WTC11 (cell line): ENCODE measurements at regions not wholly inside any gene's neighbourhood (a gene's known extent, or its start where the extent isn't known, plus 50 kb on each side); places are given as distances from the start of the nearest gene placed in this dataset.

Experiments
- CREM ChIP-seq: sonication (generic); formaldehyde crosslinking; IDR thresholded peaks from 2 replicates; pipeline ENCODE4 v1.8.1; 2022; ENCODE audit warnings: mild to moderate bottlenecking, missing genetic modification reagents, moderate library complexity
- ETV6 ChIP-seq: sonication (generic); formaldehyde crosslinking; IDR thresholded peaks from 2 replicates; pipeline ENCODE4 v1.8.1; 2022; ENCODE audit warnings: mild to moderate bottlenecking, missing genetic modification reagents
- FOXJ3 ChIP-seq: sonication (generic); formaldehyde crosslinking; IDR thresholded peaks from 2 replicates; pipeline ENCODE4 v1.9.0; 2021; ENCODE audit warnings: missing genetic modification reagents, mild to moderate bottlenecking, borderline replicate concordance
- JUN ChIP-seq: sonication (generic); formaldehyde crosslinking; IDR thresholded peaks from 2 replicates; pipeline ENCODE4 v1.8.0; 2023; ENCODE audit warnings: mild to moderate bottlenecking, missing genetic modification reagents
- NFYB ChIP-seq: sonication (generic); formaldehyde crosslinking; conservative IDR thresholded peaks from 2 replicates; pipeline ENCODE4 v1.8.0; 2022; ENCODE audit warnings: low read depth, missing genetic modification reagents
- NR3C1 ChIP-seq: sonication (generic); formaldehyde crosslinking; conservative IDR thresholded peaks from 2 replicates; pipeline ENCODE4 v1.8.1; 2023; ENCODE audit warnings: low read depth, mild to moderate bottlenecking, missing genetic modification reagents
- SP1 ChIP-seq: sonication (generic); formaldehyde crosslinking; conservative IDR thresholded peaks from 2 replicates; pipeline ENCODE4 v1.8.1; 2022; ENCODE audit warnings: missing genetic modification reagents
- ZNF121 ChIP-seq: sonication (generic); formaldehyde crosslinking; IDR thresholded peaks from 2 replicates; pipeline ENCODE4 v1.8.0; 2023; ENCODE audit warnings: missing genetic modification reagents
- ZNF138 ChIP-seq: sonication (generic); formaldehyde crosslinking; conservative IDR thresholded peaks from 2 replicates; pipeline ENCODE4 v1.8.1; 2022; ENCODE audit warnings: mild to moderate bottlenecking, moderate library complexity, missing genetic modification reagents
- ZNF416 ChIP-seq: fragments of 250-450 bp; sonication (Bioruptor Pico); IDR thresholded peaks from 2 replicates; pipeline ENCODE4 v1.9.0; 2021; ENCODE audit warnings: mild to moderate bottlenecking, inconsistent platforms
- TF ChIP-seq, protein P1 (sequence below): fragments of 200-600 bp; IDR thresholded peaks from 2 replicates; pipeline ENCODE4 v1.8.0; 2022; ENCODE audit warnings: antibody characterized with exemption
- TF ChIP-seq, protein P2 (sequence below): sonication (generic); formaldehyde crosslinking; IDR thresholded peaks from 2 replicates; pipeline ENCODE4 v1.8.1; 2023; ENCODE audit warnings: mild to moderate bottlenecking, missing genetic modification reagents, borderline replicate concordance
- TF ChIP-seq, protein P3 (sequence below): sonication (generic); formaldehyde crosslinking; IDR thresholded peaks from 2 replicates; pipeline ENCODE4 v1.8.1; 2022; ENCODE audit warnings: low read depth, missing genetic modification reagents, borderline replicate concordance
- TF ChIP-seq, protein P4 (sequence below): sonication (generic); formaldehyde crosslinking; IDR thresholded peaks from 2 replicates; pipeline ENCODE4 v1.8.0; 2022; ENCODE audit warnings: mild to moderate bottlenecking, missing genetic modification reagents

DNA sequence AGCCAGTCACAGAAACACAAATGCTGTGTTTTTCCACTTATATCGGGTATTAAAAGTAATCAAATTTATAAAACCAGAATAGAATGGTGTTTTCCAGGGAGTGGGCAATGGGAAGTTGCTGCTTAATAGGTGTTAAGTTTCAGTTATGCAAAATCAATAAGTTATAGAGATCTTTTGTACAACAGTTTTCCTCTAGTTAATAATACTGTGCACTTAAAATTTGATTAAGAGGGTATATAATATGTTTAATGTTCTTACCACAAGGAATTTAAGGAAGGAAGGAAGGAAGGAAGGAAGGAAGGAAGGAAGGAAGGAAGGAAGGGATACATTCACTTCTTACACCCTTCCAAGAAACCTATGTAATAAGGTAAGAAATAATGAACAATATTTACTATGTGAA, 867.7 kb upstream of the CDH6 start:
- TF ChIP-seq FOXJ3 (CRISPR knock-in tag) (no peak), NR3C1 (CRISPR knock-in tag) (no peak), NFYB (no peak), ZNF416 (CRISPR knock-in tag) (no peak), ZNF121 (CRISPR knock-in tag) (no peak), SP1 (no peak), CREM (CRISPR knock-in tag) (no peak), ETV6 (no peak), JUN (CRISPR knock-in tag) (no peak), ZNF138 (no peak)
- TF ChIP-seq, protein P1, sequence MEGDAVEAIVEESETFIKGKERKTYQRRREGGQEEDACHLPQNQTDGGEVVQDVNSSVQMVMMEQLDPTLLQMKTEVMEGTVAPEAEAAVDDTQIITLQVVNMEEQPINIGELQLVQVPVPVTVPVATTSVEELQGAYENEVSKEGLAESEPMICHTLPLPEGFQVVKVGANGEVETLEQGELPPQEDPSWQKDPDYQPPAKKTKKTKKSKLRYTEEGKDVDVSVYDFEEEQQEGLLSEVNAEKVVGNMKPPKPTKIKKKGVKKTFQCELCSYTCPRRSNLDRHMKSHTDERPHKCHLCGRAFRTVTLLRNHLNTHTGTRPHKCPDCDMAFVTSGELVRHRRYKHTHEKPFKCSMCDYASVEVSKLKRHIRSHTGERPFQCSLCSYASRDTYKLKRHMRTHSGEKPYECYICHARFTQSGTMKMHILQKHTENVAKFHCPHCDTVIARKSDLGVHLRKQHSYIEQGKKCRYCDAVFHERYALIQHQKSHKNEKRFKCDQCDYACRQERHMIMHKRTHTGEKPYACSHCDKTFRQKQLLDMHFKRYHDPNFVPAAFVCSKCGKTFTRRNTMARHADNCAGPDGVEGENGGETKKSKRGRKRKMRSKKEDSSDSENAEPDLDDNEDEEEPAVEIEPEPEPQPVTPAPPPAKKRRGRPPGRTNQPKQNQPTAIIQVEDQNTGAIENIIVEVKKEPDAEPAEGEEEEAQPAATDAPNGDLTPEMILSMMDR, result no peak
- TF ChIP-seq, protein P2, sequence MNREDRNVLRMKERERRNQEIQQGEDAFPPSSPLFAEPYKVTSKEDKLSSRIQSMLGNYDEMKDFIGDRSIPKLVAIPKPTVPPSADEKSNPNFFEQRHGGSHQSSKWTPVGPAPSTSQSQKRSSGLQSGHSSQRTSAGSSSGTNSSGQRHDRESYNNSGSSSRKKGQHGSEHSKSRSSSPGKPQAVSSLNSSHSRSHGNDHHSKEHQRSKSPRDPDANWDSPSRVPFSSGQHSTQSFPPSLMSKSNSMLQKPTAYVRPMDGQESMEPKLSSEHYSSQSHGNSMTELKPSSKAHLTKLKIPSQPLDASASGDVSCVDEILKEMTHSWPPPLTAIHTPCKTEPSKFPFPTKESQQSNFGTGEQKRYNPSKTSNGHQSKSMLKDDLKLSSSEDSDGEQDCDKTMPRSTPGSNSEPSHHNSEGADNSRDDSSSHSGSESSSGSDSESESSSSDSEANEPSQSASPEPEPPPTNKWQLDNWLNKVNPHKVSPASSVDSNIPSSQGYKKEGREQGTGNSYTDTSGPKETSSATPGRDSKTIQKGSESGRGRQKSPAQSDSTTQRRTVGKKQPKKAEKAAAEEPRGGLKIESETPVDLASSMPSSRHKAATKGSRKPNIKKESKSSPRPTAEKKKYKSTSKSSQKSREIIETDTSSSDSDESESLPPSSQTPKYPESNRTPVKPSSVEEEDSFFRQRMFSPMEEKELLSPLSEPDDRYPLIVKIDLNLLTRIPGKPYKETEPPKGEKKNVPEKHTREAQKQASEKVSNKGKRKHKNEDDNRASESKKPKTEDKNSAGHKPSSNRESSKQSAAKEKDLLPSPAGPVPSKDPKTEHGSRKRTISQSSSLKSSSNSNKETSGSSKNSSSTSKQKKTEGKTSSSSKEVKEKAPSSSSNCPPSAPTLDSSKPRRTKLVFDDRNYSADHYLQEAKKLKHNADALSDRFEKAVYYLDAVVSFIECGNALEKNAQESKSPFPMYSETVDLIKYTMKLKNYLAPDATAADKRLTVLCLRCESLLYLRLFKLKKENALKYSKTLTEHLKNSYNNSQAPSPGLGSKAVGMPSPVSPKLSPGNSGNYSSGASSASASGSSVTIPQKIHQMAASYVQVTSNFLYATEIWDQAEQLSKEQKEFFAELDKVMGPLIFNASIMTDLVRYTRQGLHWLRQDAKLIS (CRISPR knock-in tag), result no peak
- TF ChIP-seq, protein P3, sequence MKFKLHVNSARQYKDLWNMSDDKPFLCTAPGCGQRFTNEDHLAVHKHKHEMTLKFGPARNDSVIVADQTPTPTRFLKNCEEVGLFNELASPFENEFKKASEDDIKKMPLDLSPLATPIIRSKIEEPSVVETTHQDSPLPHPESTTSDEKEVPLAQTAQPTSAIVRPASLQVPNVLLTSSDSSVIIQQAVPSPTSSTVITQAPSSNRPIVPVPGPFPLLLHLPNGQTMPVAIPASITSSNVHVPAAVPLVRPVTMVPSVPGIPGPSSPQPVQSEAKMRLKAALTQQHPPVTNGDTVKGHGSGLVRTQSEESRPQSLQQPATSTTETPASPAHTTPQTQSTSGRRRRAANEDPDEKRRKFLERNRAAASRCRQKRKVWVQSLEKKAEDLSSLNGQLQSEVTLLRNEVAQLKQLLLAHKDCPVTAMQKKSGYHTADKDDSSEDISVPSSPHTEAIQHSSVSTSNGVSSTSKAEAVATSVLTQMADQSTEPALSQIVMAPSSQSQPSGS, result no peak
- TF ChIP-seq, protein P4, sequence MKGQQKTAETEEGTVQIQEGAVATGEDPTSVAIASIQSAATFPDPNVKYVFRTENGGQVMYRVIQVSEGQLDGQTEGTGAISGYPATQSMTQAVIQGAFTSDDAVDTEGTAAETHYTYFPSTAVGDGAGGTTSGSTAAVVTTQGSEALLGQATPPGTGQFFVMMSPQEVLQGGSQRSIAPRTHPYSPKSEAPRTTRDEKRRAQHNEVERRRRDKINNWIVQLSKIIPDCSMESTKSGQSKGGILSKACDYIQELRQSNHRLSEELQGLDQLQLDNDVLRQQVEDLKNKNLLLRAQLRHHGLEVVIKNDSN (CRISPR knock-in tag), result no peak
